Gastroesophageal sphincter (tissue), 3 donors: ENCODE measurements at regions not wholly inside any gene's neighbourhood (a gene's known extent, or its start where the extent isn't known, plus 50 kb on each side); places are given as distances from the start of the nearest gene placed in this dataset.

Source experiments
- CTCF ChIP-seq, 4 experiments: fragments of 200-600 bp in 2 of 4; fragments of 450-650 bp in 2 of 4; sonication (generic) in 1 of 4; IDR thresholded peaks; one replicate each; pipeline ENCODE4 v1.5.1; 2017 to 2019; ENCODE audit warnings: antibody characterized with exemption in 4 of 4, mild to moderate bottlenecking in 2 of 4, moderate library complexity in 2 of 4
- POLR2A ChIP-seq, 2 donors: fragments of 450-650 bp; IDR thresholded peaks; one replicate each; pipeline ENCODE4 v1.6.1; 2017; ENCODE audit warnings: antibody characterized with exemption in 2 of 2, mild to moderate bottlenecking in 2 of 2, moderate library complexity in 1 of 2
- POLR2AphosphoS5 ChIP-seq: sonication (generic); formaldehyde crosslinking; IDR thresholded peaks from one replicate; pipeline ENCODE4 v1.6.1; 2017; ENCODE audit warnings: antibody characterized with exemption

GRCh38 chr3:193871220-193871485, 264.8 kb upstream of the HES1 start:
- TF ChIP-seq POLR2A (IDR thresholded peaks at IDR 0.05): no peak
- no peak for TF ChIP-seq CTCF (IDR thresholded peaks at IDR 0.05)
- no peak for TF ChIP-seq POLR2AphosphoS5
